A549 (cell line): ENCODE measurements at regions not wholly inside any gene's neighbourhood (a gene's known extent, or its start where the extent isn't known, plus 50 kb on each side); places are given as distances from the start of the nearest gene placed in this dataset.

Source experiments
- ATAC-seq, 2 experiments: fragments of 200-7000 bp in 1 of 2; fragments of >200 bp in 1 of 2; cut with Nextera tagmentation in 1 of 2; cut with Tn5 transposase in 1 of 2; 3 replicates each; pipeline versions ENCODE4 v1.8.0 to v1.9.1; 2018 to 2020; ENCODE audit warnings: mild to moderate bottlenecking in 1 of 2, moderate library complexity in 1 of 2
- CTCF ChIA-PET: fragments of 300-600 bp; sonication (Branson Sonifier 250); formaldehyde crosslinking; extraction: SDS; loops from one replicate; lab custom pipeline; 2021; ENCODE audit warnings: antibody characterized with exemption, inconsistent platforms; lab: Yijun Ruan, JAX
- POLR2A ChIA-PET: fragments of 350-600 bp; formaldehyde crosslinking; extraction: SDS; loops from one replicate; lab custom pipeline; 2021; ENCODE audit warnings: antibody characterized with exemption, inconsistent platforms; lab: Yijun Ruan, JAX
- DNase-seq, 2 experiments: peaks; one replicate each; pipeline versions ENCODE4 v3.0.0 to v3.0.0-alpha.2; 2011 to 2016; ENCODE audit warnings: low read depth in 1 of 2, low spot score in 1 of 2
- FAIRE-seq: peaks from 2 replicates; lab custom pipeline; 2011; peaks lifted over from hg19 to GRCh38; lab: Jason Lieb, UNC
- H3K27ac ChIP-seq, 2 experiments: fragments of >200 bp; sonication (Bioruptor Twin); formaldehyde crosslinking; 3 replicates each; pipeline ENCODE4 v1.5.1; 2016 to 2017
- H3K4me1 ChIP-seq: fragments of >200 bp; sonication (Bioruptor Twin); formaldehyde crosslinking; 3 replicates; pipeline ENCODE4 v1.6.1; 2016
- H3K4me2 ChIP-seq: fragments of >200 bp; sonication (Bioruptor Twin); formaldehyde crosslinking; 3 replicates; pipeline ENCODE4 v1.6.1; 2016
- H3K4me3 ChIP-seq: fragments of >200 bp; sonication (Bioruptor Twin); formaldehyde crosslinking; 3 replicates; pipeline ENCODE4 v1.5.1; 2016
- H3K9me3 ChIP-seq: fragments of >200 bp; sonication (Bioruptor Twin); formaldehyde crosslinking; 3 replicates; pipeline ENCODE4 v1.6.1; 2016
- BHLHE40 ChIP-seq: IDR thresholded peaks from 2 replicates; pipeline ENCODE4 v1.6.1; 2012; ENCODE audit warnings: low read depth, low read length, inconsistent platforms
- CBX2 ChIP-seq: fragments of 200-600 bp; sonication (generic); IDR thresholded peaks from 2 replicates; pipeline ENCODE4 v1.6.1; 2016; ENCODE audit warnings: low read depth, mild to moderate bottlenecking, borderline replicate concordance
- CBX8 ChIP-seq: fragments of 200-600 bp; sonication (generic); IDR thresholded peaks from 2 replicates; pipeline ENCODE4 v1.6.1; 2016
- CEBPB ChIP-seq, 2 experiments: fragments of >200 bp in 1 of 2; sonication (Bioruptor Twin) in 1 of 2; formaldehyde crosslinking in 1 of 2; IDR thresholded peaks; 2 replicates each; pipeline ENCODE4 v1.6.1; 2012 to 2016
- E2F6 ChIP-seq: IDR thresholded peaks from 2 replicates; pipeline ENCODE4 v1.6.1; 2012; ENCODE audit warnings: low read depth, borderline replicate concordance
- EHF ChIP-seq: fragments of 250-450 bp; sonication (Bioruptor Pico); IDR thresholded peaks from 2 replicates; pipeline ENCODE4 v1.5.0; 2020; ENCODE audit warnings: mild to moderate bottlenecking
- FOXS1 ChIP-seq: fragments of 250-450 bp; sonication (Bioruptor Pico); IDR thresholded peaks from 2 replicates; pipeline ENCODE4 v1.5.0; 2020; ENCODE audit warnings: mild to moderate bottlenecking, moderate library complexity
- HDAC2 ChIP-seq: fragments of 200-600 bp; sonication (generic); IDR thresholded peaks from 2 replicates; pipeline ENCODE4 v1.6.1; 2016
- HEYL ChIP-seq: fragments of 250-450 bp; sonication (Bioruptor Pico); IDR thresholded peaks from 2 replicates; pipeline ENCODE4 v1.8.0; 2021; ENCODE audit warnings: mild to moderate bottlenecking, moderate library complexity
- HMGXB4 ChIP-seq: fragments of 250-450 bp; sonication (Bioruptor Pico); IDR thresholded peaks from 2 replicates; pipeline ENCODE4 v1.5.0; 2021; ENCODE audit warnings: mild to moderate bottlenecking, moderate library complexity, borderline replicate concordance
- HOXB5 ChIP-seq: fragments of 250-450 bp; sonication (Bioruptor Pico); IDR thresholded peaks from 2 replicates; pipeline ENCODE4 v1.5.0; 2020; ENCODE audit warnings: mild to moderate bottlenecking, moderate library complexity
- JUN ChIP-seq, 2 experiments: fragments of >200 bp; sonication (Bioruptor Twin); formaldehyde crosslinking; IDR thresholded peaks; 2 replicates in 1 of 2; 3 replicates in 1 of 2; pipeline ENCODE4 v1.6.1; 2016 to 2017
- KDM1A ChIP-seq: fragments of 200-600 bp; sonication (generic); IDR thresholded peaks from 2 replicates; pipeline ENCODE4 v1.6.1; 2016; ENCODE audit warnings: low read depth, mild to moderate bottlenecking
- KDM5A ChIP-seq: fragments of 200-600 bp; sonication (generic); IDR thresholded peaks from 2 replicates; pipeline ENCODE4 v1.6.1; 2016; ENCODE audit warnings: antibody characterized with exemption, mild to moderate bottlenecking
- MAX ChIP-seq: IDR thresholded peaks from 2 replicates; pipeline ENCODE4 v1.6.1; 2012
- MAZ ChIP-seq: fragments of 150-350 bp; IDR thresholded peaks from 2 replicates; pipeline ENCODE4 v1.6.1; 2014; ENCODE audit warnings: antibody characterized with exemption, low read depth, low read length, borderline replicate concordance
- PBX3 ChIP-seq: IDR thresholded peaks from 2 replicates; pipeline ENCODE4 v1.6.1; 2012
- POLR2A ChIP-seq: IDR thresholded peaks from 2 replicates; pipeline ENCODE4 v1.6.1; 2012; ENCODE audit warnings: mild to moderate bottlenecking, low read length
- RNF2 ChIP-seq: fragments of 200-600 bp; sonication (generic); IDR thresholded peaks from 2 replicates; pipeline ENCODE4 v1.6.1; 2016; ENCODE audit warnings: low read depth, mild to moderate bottlenecking, antibody characterized with exemption, moderate library complexity, borderline replicate concordance
- SMC3 ChIP-seq: fragments of >200 bp; sonication (Bioruptor Twin); formaldehyde crosslinking; IDR thresholded peaks from 3 replicates; pipeline ENCODE4 v1.6.1; 2018; ENCODE audit warnings: inconsistent platforms
- TFCP2L1 ChIP-seq: fragments of 250-450 bp; sonication (Bioruptor Pico); IDR thresholded peaks from 2 replicates; pipeline ENCODE4 v1.5.0; 2021; ENCODE audit warnings: mild to moderate bottlenecking
- ZC3H11A ChIP-seq: fragments of 450-650 bp; IDR thresholded peaks from 2 replicates; pipeline ENCODE4 v1.6.1; 2014; ENCODE audit warnings: antibody characterized with exemption, mild to moderate bottlenecking
- ZFP36 ChIP-seq: fragments of 450-650 bp; IDR thresholded peaks from 2 replicates; pipeline ENCODE4 v1.6.1; 2014; ENCODE audit warnings: borderline replicate concordance; ENCODE audit not compliant: partially characterized antibody
- WGBS: methylation state at CpG from one replicate; pipeline ENCODE4 v1.1.6; 2017; ENCODE audit errors: missing lambda C conversion rate; 5-methylcytosine and 5-hydroxymethylcytosine counted together
- TF ChIP-seq, protein P1 (sequence below): fragments of 200-600 bp; sonication (generic); IDR thresholded peaks from 2 replicates; pipeline ENCODE4 v1.6.1; 2016; ENCODE audit warnings: antibody characterized with exemption, mild to moderate bottlenecking, moderate library complexity
- TF ChIP-seq, protein P2 (sequence below): fragments of >200 bp; sonication (Bioruptor Twin); formaldehyde crosslinking; IDR thresholded peaks from 3 replicates; pipeline ENCODE4 v1.6.1; 2016
- TF ChIP-seq, protein P3 (sequence below): fragments of 150-350 bp; IDR thresholded peaks from 2 replicates; pipeline ENCODE4 v1.6.1; 2014; ENCODE audit warnings: low read depth, mild to moderate bottlenecking, low read length

DNA sequence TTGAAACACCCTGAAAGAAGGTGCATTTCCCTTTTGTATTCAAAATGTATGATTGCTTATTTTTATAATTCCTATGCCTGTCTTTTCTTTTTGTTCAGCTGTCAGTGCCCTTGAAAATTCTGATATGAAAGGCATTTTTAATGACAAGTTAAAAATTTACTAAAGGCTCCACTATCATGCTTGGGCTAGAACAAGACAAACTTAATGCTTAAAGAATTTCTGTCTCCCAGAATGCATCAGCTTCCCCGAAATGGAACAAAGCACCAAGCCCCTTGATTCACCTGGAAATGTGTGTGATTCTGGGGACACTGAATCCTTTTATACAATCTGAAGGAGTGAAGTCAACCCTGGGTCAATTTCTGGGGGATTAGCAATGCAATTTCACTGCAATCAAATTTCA is 457.5 kb downstream of the LMO4 start (continued):
- TF ChIP-seq, protein P1, sequence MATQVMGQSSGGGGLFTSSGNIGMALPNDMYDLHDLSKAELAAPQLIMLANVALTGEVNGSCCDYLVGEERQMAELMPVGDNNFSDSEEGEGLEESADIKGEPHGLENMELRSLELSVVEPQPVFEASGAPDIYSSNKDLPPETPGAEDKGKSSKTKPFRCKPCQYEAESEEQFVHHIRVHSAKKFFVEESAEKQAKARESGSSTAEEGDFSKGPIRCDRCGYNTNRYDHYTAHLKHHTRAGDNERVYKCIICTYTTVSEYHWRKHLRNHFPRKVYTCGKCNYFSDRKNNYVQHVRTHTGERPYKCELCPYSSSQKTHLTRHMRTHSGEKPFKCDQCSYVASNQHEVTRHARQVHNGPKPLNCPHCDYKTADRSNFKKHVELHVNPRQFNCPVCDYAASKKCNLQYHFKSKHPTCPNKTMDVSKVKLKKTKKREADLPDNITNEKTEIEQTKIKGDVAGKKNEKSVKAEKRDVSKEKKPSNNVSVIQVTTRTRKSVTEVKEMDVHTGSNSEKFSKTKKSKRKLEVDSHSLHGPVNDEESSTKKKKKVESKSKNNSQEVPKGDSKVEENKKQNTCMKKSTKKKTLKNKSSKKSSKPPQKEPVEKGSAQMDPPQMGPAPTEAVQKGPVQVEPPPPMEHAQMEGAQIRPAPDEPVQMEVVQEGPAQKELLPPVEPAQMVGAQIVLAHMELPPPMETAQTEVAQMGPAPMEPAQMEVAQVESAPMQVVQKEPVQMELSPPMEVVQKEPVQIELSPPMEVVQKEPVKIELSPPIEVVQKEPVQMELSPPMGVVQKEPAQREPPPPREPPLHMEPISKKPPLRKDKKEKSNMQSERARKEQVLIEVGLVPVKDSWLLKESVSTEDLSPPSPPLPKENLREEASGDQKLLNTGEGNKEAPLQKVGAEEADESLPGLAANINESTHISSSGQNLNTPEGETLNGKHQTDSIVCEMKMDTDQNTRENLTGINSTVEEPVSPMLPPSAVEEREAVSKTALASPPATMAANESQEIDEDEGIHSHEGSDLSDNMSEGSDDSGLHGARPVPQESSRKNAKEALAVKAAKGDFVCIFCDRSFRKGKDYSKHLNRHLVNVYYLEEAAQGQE: no peak
- TF ChIP-seq CBX8 (no peak), MAZ (no peak), TFCP2L1 (no peak), KDM5A (no peak), SMC3 (no peak), EHF (CRISPR knock-in tag) (no peak)
- TF ChIP-seq, all 56 proteins: peak for 0

DNA sequence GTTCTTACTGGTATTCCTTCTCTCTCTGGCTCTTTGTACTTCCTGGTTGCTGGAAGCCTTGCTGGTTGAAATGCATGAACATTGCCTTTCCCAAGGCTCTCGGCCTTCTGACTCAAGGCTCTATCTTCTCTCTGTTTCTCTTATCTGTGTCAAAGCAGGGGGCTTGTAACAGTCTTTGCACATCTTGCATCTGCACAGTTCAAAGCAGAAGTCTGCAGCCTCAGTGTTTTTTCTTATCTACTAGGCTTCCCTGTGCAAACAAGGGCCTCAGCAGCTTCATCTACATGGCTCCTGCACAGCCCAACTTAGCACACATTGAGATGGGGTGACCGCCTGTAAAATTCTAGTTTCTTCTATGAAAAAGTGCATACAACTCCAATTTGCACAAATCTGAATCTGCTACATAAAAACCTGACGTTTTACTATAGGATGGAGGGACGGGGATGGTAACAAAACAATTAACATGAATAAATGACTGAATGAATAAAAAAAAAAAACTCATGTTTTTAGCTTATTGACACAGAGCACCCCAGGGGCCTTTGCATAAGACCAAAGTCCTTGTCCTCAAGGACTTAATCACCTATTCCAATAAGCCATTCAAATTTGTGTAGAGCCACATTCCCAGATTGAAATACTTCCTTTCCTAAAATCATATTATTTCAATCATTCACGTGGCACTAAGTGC is 458.3 kb downstream of the LMO4 start:
- Histone ChIP-seq H3K27ac (peak overlapping the region in 1 of 2 experiments; percentile 44; a peak in 1 of 6 replicates), H3K4me1 (0 out of 3 replicates have a peak, but pooled peaks cover 7% of the 10 kb centered on the region), H3K4me2 (no peak overlapping the region), H3K4me3 (no peak overlapping the region), H3K9me3 (no peaks in the 10 kb centered on the region)
- 77% methylated on average over 5 of the region's 5 CpGs for WGBS
- CTCF ChIA-PET: interaction anchor here (0.6 to 1.1 kb wide), 2 partner anchors 24 to 214 kb away, joined by 3 read pairs; no protein-coding TSS in a partner anchor
- POLR2A ChIA-PET: no interaction called here
- DNase-seq: no peak
- ATAC-seq: no peak
- FAIRE-seq: no peak
- TF ChIP-seq HDAC2 (no peak), POLR2A (no peak), PBX3 (no peak), CBX2 (no peak), KDM1A (no peak), JUN (IDR thresholded peaks at IDR 0.05) (no peak), HMGXB4 (CRISPR knock-in tag) (no peak), HEYL (no peak), CEBPB (IDR thresholded peaks at IDR 0.05) (no peak)
- TF ChIP-seq, protein P2, sequence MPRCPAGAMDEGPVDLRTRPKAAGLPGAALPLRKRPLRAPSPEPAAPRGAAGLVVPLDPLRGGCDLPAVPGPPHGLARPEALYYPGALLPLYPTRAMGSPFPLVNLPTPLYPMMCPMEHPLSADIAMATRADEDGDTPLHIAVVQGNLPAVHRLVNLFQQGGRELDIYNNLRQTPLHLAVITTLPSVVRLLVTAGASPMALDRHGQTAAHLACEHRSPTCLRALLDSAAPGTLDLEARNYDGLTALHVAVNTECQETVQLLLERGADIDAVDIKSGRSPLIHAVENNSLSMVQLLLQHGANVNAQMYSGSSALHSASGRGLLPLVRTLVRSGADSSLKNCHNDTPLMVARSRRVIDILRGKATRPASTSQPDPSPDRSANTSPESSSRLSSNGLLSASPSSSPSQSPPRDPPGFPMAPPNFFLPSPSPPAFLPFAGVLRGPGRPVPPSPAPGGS: no peak

- Histone ChIP-seq H3K4me2 (no peak overlapping the region), H3K4me1 (0 out of 3 replicates have a peak, but pooled peaks cover 7% of the 10 kb centered on the region), H3K4me3 (no peak overlapping the region), H3K9me3 (no peaks in the 10 kb centered on the region), H3K27ac (no peak overlapping the region; a peak in 1 of 6 replicates)
- ChIA-PET POLR2A (no interaction called here), CTCF (interaction anchor here (0.6 kb wide), 1 partner anchor 24 kb away, joined by 3 read pairs; no protein-coding TSS in a partner anchor)
- FAIRE-seq (no peak), DNase-seq (peak in 1 of 2 experiments; percentile 21), ATAC-seq (no peak)
- 59% methylated on average over 3 of the region's 3 CpGs for WGBS
- TF ChIP-seq KDM1A (no peak), BHLHE40 (no peak), TFCP2L1 (no peak), E2F6 (no peak), ZFP36 (no peak), FOXS1 (CRISPR knock-in tag) (no peak), HEYL (no peak), HDAC2 (no peak), MAX (no peak), ZC3H11A (no peak), JUN (IDR thresholded peaks at IDR 0.05) (no peak), RNF2 (no peak), HOXB5 (CRISPR knock-in tag) (no peak)
- TF ChIP-seq, protein P3, sequence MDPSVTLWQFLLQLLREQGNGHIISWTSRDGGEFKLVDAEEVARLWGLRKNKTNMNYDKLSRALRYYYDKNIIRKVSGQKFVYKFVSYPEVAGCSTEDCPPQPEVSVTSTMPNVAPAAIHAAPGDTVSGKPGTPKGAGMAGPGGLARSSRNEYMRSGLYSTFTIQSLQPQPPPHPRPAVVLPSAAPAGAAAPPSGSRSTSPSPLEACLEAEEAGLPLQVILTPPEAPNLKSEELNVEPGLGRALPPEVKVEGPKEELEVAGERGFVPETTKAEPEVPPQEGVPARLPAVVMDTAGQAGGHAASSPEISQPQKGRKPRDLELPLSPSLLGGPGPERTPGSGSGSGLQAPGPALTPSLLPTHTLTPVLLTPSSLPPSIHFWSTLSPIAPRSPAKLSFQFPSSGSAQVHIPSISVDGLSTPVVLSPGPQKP: no peak
These were observed 458.9 kb downstream of the LMO4 start for GRCh38 chr1:87787551-87787950.
